Endothelial cell of umbilical vein (primary cell): ENCODE measurements at regions not wholly inside any gene's neighbourhood (a gene's known extent, or its start where the extent isn't known, plus 50 kb on each side); places are given as distances from the start of the nearest gene placed in this dataset.

Experiments used
- BruUV-seq: library from RNA; stranded (reverse); fragments of 400-500 nt; replicated peaks from 2 replicates; lab custom pipeline; 2021; lab: Mats Ljungman, UMichigan
- CTCF ChIA-PET: fragments of 300-600, 350-600 bp; sonication (Branson Sonifier 250); formaldehyde crosslinking; loops from one replicate; lab custom pipeline; 2021; ENCODE audit warnings: antibody characterized with exemption, inconsistent platforms; lab: Charles Lee
- POLR2A ChIA-PET: fragments of 300-600, 350-600 bp; sonication (Branson Sonifier 250); formaldehyde crosslinking; loops from one replicate; lab custom pipeline; 2021; ENCODE audit warnings: antibody characterized with exemption, inconsistent platforms; lab: Charles Lee
- DNase-seq: peaks from one replicate; pipeline ENCODE4 v3.0.0-alpha.2; 2011; ENCODE audit warnings: low read depth, low spot score
- FAIRE-seq: peaks from 2 replicates; lab custom pipeline; 2011; peaks lifted over from hg19 to GRCh38; lab: Jason Lieb, UNC
- H2AFZ ChIP-seq: 2 replicates; pipeline ENCODE4 v1.6.0; 2012; ENCODE audit warnings: low read depth, low read length, control low read depth, inconsistent platforms
- H3K27ac ChIP-seq: 2 replicates; pipeline ENCODE4 v1.5.1; 2011; ENCODE audit warnings: low read depth, mild to moderate bottlenecking, control low read depth, low read length, moderate library complexity; ENCODE audit not compliant: insufficient read depth
- H3K27me3 ChIP-seq, 2 experiments: 2 replicates each; pipeline versions ENCODE4 v1.6.0 to v1.6.1; 2011; ENCODE audit warnings: low read length in 2 of 2, mixed read lengths in 1 of 2; ENCODE audit not compliant: control insufficient read depth in 2 of 2, insufficient read depth in 2 of 2
- H3K36me3 ChIP-seq, 2 experiments: 2 replicates in 1 of 2; 3 replicates in 1 of 2; pipeline ENCODE4 v1.5.1; 2011; ENCODE audit warnings: low read length in 2 of 2, mild to moderate bottlenecking in 1 of 2, moderate library complexity in 1 of 2; ENCODE audit not compliant: control insufficient read depth in 2 of 2, insufficient read depth in 2 of 2; ENCODE audit errors: extremely low read depth in 1 of 2
- H3K4me1 ChIP-seq: 3 replicates; pipeline ENCODE4 v1.5.1; 2011; ENCODE audit warnings: mild to moderate bottlenecking, low read length; ENCODE audit not compliant: control insufficient read depth, insufficient read depth; ENCODE audit errors: extremely low read depth
- H3K4me2 ChIP-seq: 2 replicates; pipeline ENCODE4 v1.6.1; 2011; ENCODE audit warnings: low read length, control low read depth, mixed read lengths; ENCODE audit not compliant: insufficient read depth
- H3K4me3 ChIP-seq, 3 experiments: fragments of 200-600 bp in 1 of 3; sonication (generic), shearing (Covaris generic) in 1 of 3; replicated peaks in 1 of 3; 2 replicates each; pipeline ENCODE4 v1.5.1; 2011 to 2016; ENCODE audit warnings: control low read depth in 3 of 3, low read length in 3 of 3, mild to moderate bottlenecking in 2 of 3, inconsistent platforms in 1 of 3, low read depth in 1 of 3, moderate library complexity in 1 of 3; ENCODE audit not compliant: insufficient read depth in 1 of 3
- H3K79me2 ChIP-seq: 2 replicates; pipeline ENCODE4 v1.6.0; 2012; ENCODE audit warnings: low read length, inconsistent platforms; ENCODE audit not compliant: control insufficient read depth, insufficient read depth
- H3K9ac ChIP-seq: replicated peaks from 2 replicates; pipeline ENCODE3; 2011; ENCODE audit warnings: low read length, control low read depth; ENCODE audit not compliant: insufficient read depth; ENCODE audit errors: extremely low read depth
- H3K9me1 ChIP-seq: replicated peaks from 3 replicates; pipeline ENCODE4 v1.6.0; 2011; ENCODE audit warnings: mild to moderate bottlenecking, low read length; ENCODE audit not compliant: control insufficient read depth, insufficient read depth; ENCODE audit errors: extremely low read depth
- H3K9me3 ChIP-seq: replicated peaks from 2 replicates; pipeline ENCODE4 v1.5.1; 2012; ENCODE audit warnings: low read length, inconsistent platforms; ENCODE audit not compliant: control insufficient read depth, insufficient read depth
- H4K20me1 ChIP-seq: replicated peaks from 2 replicates; pipeline ENCODE3; 2011; ENCODE audit warnings: mild to moderate bottlenecking, low read length; ENCODE audit not compliant: control insufficient read depth, insufficient read depth; ENCODE audit errors: extremely low read depth
- EZH2 ChIP-seq: IDR thresholded peaks from 2 replicates; pipeline ENCODE4 v1.6.1; 2012; ENCODE audit warnings: borderline replicate concordance, low read depth, mild to moderate bottlenecking, moderate library complexity, low read length, inconsistent platforms; ENCODE audit not compliant: severe bottlenecking
- FOS ChIP-seq: IDR thresholded peaks from 2 replicates; pipeline ENCODE4 v1.6.1; 2011; ENCODE audit warnings: mild to moderate bottlenecking, low read length, moderate library complexity, borderline replicate concordance; ENCODE audit not compliant: insufficient read depth
- GATA2 ChIP-seq: IDR thresholded peaks from 2 replicates; pipeline ENCODE4 v1.7.0; 2011; ENCODE audit warnings: low read depth, mild to moderate bottlenecking, moderate library complexity, mixed read lengths, low read length; ENCODE audit not compliant: insufficient read length, insufficient read depth
- MYC ChIP-seq: IDR thresholded peaks from one replicate; pipeline ENCODE4 v1.6.1; 2011; ENCODE audit warnings: mild to moderate bottlenecking, low read depth, low read length
- POLR2A ChIP-seq: IDR thresholded peaks from 2 replicates; pipeline ENCODE4 v1.6.1; 2012; ENCODE audit warnings: low read depth, mild to moderate bottlenecking, control low read depth, low read length
- POLR2AphosphoS5 ChIP-seq: IDR thresholded peaks from 2 replicates; pipeline ENCODE4 v1.6.1; 2012; ENCODE audit warnings: low read depth, mild to moderate bottlenecking, control low read depth, low read length, moderate library complexity; ENCODE audit not compliant: insufficient read depth
- dilution Hi-C: fragments of 300-500 bp; cut with MboI; formaldehyde crosslinking; loops from one replicate; pipeline ENCODE4 v1.15.0; 2019; ENCODE audit warnings: low sequenced_read_pairs; ENCODE audit not compliant: extremely low pct_ligation_motif_present
- intact Hi-C: fragments of 100-400 bp; cut with micrococcal nuclease; formaldehyde crosslinking; loops from one replicate; pipeline ENCODE4 v1.10.0; 2022
- TF ChIP-seq, protein P1 (sequence below), 2 donors: IDR thresholded peaks; 1 replicate in 1 of 2; 2 replicates in 1 of 2; pipeline ENCODE4 v1.5.1; 2011; ENCODE audit warnings: low read length in 2 of 2, mild to moderate bottlenecking in 2 of 2, moderate library complexity in 2 of 2, control low read depth in 1 of 2, inconsistent platforms in 1 of 2, low read depth in 1 of 2; ENCODE audit not compliant: insufficient read depth in 1 of 2; ENCODE audit errors: extremely low read depth in 1 of 2
- TF ChIP-seq, protein P2 (sequence below): IDR thresholded peaks from 2 replicates; pipeline ENCODE4 v1.6.1; 2011; ENCODE audit not compliant: insufficient read depth, insufficient read length

DNA sequence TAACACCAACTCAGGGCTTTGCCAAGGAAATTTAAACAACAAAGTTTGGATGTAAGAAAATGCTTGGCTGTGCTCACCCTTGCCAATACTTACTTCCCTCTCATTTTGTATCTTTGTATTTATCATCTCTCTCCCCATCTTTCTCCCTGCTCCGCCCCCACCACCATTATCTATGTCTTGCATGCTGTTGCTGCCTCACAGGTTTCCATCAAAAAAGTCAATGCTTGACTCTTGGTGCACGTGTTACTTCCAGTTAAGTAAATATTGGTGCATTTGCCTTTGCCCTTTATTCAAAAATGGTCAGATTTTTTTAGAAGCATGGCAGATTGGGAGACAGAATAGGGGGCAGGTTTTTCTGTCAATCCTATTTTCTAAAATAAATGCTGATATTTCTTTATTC, 626.0 kb downstream of the ACTR3B start:
- no TSS peak for BruUV-seq
- Histone ChIP-seq H3K36me3 (no peaks in the 10 kb centered on the region), H3K9me3 (peaks cover 8% of the 10 kb centered on the region), H3K9me1 (no peaks in the 10 kb centered on the region), H3K27me3 (no peaks in the 10 kb centered on the region), H4K20me1 (no peaks in the 10 kb centered on the region), H3K27ac (no peak overlapping the region), H2AFZ (no peak overlapping the region), H3K4me3 (no peak overlapping the region), H3K79me2 (no peaks in the 10 kb centered on the region), H3K4me1 (no peaks in the 10 kb centered on the region), H3K4me2 (no peak overlapping the region), H3K9ac (no peak overlapping the region)
- TF ChIP-seq POLR2A (no peak), EZH2 (no peak), FOS (no peak), POLR2AphosphoS5 (no peak), MYC (no peak), GATA2 (no peak)
- TF ChIP-seq, protein P1, sequence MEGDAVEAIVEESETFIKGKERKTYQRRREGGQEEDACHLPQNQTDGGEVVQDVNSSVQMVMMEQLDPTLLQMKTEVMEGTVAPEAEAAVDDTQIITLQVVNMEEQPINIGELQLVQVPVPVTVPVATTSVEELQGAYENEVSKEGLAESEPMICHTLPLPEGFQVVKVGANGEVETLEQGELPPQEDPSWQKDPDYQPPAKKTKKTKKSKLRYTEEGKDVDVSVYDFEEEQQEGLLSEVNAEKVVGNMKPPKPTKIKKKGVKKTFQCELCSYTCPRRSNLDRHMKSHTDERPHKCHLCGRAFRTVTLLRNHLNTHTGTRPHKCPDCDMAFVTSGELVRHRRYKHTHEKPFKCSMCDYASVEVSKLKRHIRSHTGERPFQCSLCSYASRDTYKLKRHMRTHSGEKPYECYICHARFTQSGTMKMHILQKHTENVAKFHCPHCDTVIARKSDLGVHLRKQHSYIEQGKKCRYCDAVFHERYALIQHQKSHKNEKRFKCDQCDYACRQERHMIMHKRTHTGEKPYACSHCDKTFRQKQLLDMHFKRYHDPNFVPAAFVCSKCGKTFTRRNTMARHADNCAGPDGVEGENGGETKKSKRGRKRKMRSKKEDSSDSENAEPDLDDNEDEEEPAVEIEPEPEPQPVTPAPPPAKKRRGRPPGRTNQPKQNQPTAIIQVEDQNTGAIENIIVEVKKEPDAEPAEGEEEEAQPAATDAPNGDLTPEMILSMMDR (IDR thresholded peaks at IDR 0.05; ENCODE audit: extremely low read depth in 1 of 2, insufficient read depth in 1 of 2, low read depth in 1 of 2, low read length in 2 of 2): no peak
- DNase-seq: no peak
- CTCF ChIA-PET: no interaction called here
- dilution Hi-C loops (no loop called here), intact Hi-C loops (no loop called here)
- POLR2A ChIA-PET: no interaction called here
- no peak for FAIRE-seq

DNA sequence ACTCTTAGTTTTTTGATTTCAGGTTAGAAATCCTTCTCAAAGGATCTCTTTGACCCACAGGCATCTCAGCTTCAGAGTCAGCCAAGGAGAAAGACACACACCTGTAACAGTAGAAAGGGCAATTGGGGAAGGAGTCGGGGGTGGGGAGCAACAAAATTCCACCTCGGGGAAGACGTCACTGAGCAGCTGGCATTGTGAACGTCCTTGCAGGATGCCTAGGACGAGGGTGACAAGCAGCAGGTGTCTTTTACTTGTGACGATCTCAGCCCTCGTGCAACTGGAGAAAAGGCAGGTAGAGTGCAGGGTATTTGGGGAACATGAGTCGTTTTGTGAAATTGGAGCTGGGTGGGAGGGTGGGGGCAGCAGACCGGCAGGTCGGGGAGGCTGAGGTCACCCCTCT, 627.0 kb downstream of the ACTR3B start:
- H2AFZ ChIP-seq: no peak overlapping the region
- no peak for FAIRE-seq
- H3K4me3 ChIP-seq: no peak overlapping the region
- H3K27ac ChIP-seq: no peak overlapping the region
- no peaks in the 10 kb centered on the region for H3K9me1 ChIP-seq
- H3K4me2 ChIP-seq: no peak overlapping the region
- TF ChIP-seq POLR2AphosphoS5 (no peak), POLR2A (no peak), MYC (no peak), EZH2 (no peak)
- TF ChIP-seq, protein P2, sequence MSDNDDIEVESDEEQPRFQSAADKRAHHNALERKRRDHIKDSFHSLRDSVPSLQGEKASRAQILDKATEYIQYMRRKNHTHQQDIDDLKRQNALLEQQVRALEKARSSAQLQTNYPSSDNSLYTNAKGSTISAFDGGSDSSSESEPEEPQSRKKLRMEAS: no peak
- no peaks in the 10 kb centered on the region for H3K36me3 ChIP-seq
- dilution Hi-C loops (no loop called here), intact Hi-C loops (no loop called here)
- H3K27me3 ChIP-seq: no peaks in the 10 kb centered on the region
- DNase-seq: no peak
- H3K9me3 ChIP-seq: peaks cover 9% of the 10 kb centered on the region
- ChIA-PET CTCF (no interaction called here), POLR2A (no interaction called here)
- H3K79me2 ChIP-seq: no peaks in the 10 kb centered on the region
- H4K20me1 ChIP-seq: no peaks in the 10 kb centered on the region
- no TSS peak for BruUV-seq
- H3K9ac ChIP-seq: no peak overlapping the region
- H3K4me1 ChIP-seq: no peaks in the 10 kb centered on the region
